GM19328 (cell line): ENCODE measurements at regions not wholly inside any gene's neighbourhood (a gene's known extent, or its start where the extent isn't known, plus 50 kb on each side); places are given as distances from the start of the nearest gene placed in this dataset.

ENCODE experiments used
- ATAC-seq: cut with Tn5 transposase; IDR thresholded peaks from one replicate; pipeline ENCODE4 v1.9.1; 2021; ENCODE audit warnings: mild to moderate bottlenecking, moderate library complexity; ENCODE audit not compliant: unreplicated experiment

- no peak for ATAC-seq
Measured at GRCh38 chr4:115376866-115377265, 263.4 kb upstream of the NDST4 start.

DNA sequence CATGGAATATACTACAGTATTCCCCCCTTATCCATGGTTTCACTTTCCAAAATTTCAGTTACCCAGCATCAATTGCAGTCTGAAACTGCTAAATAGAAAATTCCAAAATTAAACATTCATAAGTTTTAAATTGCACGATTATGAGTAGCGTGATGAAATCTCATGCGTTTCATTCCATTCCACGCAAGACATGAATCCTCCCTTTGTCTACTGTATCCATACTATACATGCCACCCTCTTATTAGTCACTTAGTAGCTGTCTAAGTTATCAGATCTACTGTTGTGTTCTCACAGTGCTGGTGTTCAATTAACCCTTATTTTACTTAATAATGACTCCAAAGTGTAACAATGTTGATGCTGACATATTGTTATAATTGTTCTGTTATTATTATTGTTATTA lies 261.2 kb upstream of the NDST4 start:
- ATAC-seq: no peak

DNA sequence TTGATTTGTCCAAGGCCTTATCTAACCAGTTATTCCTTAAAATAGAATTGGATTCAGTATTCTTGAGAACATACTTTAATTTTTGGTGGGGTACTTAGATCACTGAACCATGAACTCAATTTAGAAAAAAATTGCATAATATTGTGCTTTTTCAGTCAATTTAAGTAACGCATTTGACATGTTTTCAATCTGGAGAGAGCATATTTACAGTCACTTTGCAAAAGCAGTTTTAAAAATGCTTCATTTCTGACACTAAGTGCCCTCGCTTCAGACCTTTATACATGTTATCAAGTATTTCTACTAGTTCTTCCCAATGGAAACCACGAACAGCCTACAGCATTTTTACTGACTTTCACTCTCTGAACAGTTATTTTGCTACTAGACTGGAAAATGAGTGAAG lies 257.1 kb upstream of the NDST4 start:
- ATAC-seq: no peak

DNA sequence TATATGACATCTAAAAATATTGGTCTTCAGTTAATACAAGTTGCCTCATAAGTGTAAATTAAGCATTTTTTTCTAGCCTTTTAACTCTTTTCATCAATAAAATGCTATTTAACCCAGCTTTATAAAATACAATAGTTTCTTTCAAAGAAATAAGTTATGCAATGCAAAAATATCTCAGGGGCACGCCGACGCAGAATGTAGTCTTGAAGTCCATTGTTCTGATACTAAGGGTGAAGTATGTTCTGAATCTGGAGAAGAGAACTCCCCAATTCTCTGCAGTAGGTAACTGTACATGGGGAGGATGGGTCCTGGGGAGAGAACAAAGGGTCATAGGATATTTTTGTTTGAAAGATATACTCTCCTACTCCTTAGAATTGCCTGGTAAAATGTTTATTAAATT lies 256.6 kb upstream of the NDST4 start:
- ATAC-seq: no peak

DNA sequence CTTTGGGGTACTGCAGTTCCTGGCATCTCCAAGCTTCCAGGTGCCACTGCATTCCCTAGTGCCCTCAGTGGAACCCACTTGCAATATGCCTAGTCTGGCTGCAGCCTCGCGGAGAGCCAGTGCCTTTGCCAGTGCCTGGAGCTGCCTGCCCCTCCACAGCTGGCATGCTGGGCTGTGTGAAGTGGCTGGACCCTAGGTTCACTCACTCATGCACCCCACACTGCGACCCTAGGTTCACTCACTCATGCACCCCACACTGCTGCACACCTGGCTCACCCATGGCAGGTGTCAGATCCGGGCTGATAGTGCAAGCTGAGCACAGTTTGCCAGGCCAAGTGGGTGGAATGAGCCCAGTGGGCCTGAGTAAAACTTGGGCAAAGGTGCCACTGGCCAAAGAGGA lies 253.0 kb upstream of the NDST4 start:
- ATAC-seq: no peak

DNA sequence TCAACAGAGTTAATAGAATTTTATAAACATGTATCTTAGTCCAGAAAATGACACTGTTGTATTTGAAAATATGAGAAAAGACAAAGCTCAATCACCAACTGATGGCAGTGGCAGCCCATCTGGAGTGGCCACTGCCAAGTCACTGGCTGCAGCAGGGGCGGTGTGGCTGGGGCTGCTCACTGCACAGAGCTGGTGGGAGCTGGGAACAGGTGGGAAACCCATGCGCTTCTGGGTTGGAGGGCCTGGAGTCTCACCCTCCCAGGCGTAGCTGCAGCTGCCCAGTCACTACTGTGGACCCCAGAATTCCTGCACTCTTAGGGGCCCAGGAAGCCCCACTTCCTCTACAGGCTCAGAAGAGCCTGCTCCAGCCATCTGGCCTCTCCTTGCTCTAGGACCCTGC lies 251.8 kb upstream of the NDST4 start:
- no peak for ATAC-seq

DNA sequence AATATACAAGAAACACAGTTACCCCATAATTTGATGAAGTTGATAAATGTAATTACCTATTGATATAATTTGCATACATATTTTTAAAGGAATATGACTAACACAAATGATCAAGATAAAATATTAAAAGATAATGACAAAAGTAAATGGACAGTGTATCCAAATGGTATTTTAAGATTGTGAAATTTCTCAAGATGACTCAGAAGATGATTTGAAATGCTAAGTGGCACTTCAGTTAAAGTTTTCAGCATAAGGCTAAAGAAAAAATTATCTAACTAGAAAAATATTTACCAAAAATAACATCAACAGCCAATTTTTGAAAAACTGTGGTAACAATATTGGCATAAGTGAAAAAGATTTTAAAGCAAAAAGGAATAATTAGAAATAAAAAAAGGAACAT lies 248.4 kb upstream of the NDST4 start:
- ATAC-seq: no peak

DNA sequence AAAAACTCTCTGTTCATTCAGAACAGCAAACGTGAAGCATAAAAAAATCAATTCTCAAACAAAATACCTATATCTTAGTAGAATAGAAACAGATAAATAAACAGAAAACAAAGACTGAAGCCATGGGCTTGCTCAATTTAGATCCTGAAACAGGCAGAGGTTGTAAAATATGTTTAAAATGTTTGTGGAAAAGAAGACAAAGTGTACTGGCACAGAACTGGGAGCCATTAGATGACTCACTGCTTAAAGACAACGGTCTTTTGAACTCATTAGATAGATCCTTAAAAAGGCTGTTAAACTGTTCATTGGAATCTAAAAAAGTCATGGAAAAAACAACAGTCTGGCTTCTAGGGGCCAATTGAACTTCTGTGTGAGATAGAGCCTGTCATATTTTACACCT lies 247.0 kb upstream of the NDST4 start:
- ATAC-seq: no peak

GRCh38 chr4:115357776-115358175 lies 244.4 kb upstream of the NDST4 start:
- no peak for ATAC-seq

DNA sequence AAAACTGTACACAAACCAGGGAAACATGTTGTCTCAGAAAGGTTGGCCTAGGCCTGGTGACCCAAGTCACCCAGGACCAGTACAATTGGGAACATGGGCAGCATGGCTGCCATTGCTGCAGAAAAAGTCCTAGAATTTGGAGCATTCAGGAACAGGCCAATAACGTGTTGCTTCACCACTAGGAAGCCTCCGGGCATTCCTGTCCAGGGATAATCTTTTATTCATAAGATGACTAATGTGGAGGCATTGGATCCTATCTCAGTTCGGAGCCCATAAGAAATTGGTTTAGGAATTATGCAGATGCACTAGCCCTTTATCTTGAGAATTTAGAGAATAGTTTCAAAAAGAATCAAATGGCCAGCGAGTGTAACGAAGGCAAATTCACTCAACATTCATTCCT lies 242.8 kb upstream of the NDST4 start:
- ATAC-seq: no peak

DNA sequence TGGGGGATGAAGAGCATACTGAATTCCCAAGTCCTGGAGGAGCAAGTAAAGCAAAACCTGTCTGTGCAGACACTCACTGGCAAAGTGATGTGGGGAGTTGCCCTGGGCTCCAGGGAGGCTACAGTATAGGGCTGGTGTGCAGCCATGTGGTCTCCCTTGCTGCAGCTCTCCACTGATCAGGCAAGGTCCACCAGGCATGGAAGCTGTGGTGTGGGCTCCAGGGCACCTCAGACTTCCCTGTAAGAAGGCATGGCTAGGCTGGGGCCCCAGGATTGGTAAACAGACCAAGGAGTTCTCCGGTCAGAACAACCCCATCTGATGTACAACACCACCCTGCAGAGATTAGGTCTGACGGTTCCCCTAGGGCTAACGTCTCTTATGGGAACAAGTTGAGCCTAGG lies 241.9 kb upstream of the NDST4 start:
- ATAC-seq: no peak

- no peak for ATAC-seq
Measured at GRCh38 chr4:115353370-115353769, 239.9 kb upstream of the NDST4 start.

DNA sequence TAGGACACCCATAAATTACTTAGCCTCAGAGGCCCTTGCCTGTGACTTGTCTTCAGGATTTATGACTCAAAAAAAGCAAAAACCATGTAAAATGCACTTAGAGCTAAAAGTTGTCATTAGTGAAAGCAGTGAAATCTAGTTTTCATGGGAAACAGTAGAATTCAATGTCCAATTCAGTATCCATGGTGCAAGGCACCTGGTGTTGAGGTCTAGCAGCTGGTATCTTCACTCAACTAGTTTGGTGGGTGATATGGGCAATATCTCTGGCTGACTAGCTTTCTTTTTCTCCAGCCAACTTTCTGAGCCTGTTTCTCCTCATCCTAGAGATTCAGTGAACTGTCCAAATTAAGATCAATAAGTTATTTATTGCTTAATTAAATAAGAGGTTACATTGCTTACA lies 229.8 kb upstream of the NDST4 start:
- no peak for ATAC-seq

GRCh38 chr4:115334736-115335411 lies 221.5 kb upstream of the NDST4 start:
- no peak for ATAC-seq

DNA sequence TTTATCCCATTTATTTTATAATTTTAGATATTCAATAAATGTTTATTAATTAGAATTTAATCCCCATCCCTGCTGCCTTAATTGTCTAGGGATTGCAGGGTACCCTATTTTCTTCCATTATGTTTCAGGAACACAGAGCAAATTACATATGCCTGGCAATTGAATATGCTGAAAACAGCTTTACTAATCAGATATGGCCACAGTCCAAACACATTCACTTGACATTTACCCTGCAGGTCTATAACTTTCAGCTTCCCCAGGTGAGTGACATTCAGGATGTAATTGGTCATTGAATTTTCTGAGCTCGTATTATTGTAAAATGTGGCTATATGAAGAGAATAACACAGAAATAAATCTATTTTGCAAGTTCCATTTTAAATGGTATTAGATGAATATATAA lies 218.7 kb upstream of the NDST4 start:
- ATAC-seq: no peak

DNA sequence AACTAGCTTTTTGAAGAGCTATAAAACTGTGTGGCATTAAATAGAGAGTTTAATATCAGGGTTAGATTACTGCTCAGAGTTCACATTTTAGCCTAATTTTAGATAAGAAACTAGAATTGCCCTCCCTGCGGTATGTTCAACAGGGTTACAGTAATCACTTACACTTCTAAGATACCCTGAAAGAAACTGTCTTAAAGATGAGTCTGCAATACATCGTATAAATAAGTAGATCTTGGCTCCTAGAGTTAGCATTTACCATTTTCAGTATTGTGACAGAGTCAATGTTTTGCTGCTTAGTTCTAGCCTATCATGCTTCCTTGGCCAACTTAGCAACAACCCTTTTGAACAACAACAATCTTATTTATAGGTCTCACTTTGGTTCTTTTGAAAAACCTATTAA lies 217.8 kb upstream of the NDST4 start:
- ATAC-seq: no peak

GRCh38 chr4:115325836-115326235 lies 212.4 kb upstream of the NDST4 start:
- ATAC-seq: no peak

DNA sequence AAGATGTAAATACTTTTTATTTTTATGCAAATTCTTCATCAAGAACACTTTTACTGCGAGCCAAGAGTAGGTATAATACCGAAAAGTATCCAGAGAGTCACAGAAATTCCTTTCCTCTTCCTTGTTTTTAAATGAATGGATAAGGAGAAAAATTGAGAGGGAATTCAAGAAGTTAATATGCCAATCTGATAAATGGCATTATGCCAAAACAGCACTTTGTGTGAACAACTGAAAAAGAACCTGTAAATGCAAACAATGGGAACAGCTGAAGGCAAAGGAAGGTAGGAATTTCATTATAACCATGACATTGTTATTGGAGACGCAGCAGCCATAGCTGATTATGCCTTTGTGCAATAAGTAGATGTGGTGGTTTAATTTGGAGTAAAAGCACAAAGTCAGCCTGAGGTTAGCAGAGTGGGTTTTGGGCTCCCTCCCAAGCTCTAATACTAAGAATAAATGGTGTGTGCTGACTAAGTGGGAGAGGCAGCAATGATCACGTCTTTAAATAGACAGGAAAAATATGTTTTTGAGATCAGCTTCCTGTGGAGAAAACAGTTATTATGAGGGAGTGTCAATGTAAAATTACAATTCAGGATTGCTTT lies 209.8 kb upstream of the NDST4 start:
- ATAC-seq: no peak

DNA sequence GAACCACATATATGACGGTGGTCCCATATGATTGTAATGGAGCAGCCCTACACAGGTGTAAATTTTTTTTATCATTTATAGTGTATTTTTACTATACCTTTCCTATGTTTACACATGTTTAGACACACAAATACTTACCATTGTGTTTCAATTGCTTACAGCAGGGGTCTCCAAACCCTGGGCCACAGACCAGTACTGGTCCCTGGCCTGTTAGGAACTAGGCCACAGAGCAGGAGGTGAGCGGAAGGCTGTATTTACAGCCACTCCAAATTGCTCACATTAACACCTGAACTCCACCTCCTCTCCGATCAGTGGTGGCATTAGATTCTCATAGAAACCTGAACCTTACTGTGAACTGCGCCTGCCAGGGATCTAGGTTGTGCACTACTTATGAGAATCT lies 201.8 kb upstream of the NDST4 start:
- ATAC-seq: no peak

DNA sequence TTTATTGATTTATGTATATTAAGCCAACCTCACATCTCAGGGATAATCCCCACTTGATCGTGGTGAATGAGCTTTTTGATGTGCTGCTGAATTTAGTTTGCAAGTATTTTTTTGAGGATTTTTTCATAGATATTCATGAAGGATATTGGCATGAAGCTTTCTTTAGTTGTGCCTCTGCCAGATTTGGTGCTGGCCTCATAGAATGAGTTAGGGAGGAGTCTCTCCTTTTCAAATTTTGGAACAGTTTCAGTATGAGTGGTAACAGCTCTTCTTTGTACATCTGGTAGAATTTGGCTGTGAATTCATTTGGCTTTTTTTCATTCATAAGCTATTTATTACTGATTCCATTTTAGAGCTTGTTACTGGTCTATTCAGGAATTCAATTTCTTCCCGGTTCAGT lies 197.2 kb upstream of the NDST4 start:
- no peak for ATAC-seq

DNA sequence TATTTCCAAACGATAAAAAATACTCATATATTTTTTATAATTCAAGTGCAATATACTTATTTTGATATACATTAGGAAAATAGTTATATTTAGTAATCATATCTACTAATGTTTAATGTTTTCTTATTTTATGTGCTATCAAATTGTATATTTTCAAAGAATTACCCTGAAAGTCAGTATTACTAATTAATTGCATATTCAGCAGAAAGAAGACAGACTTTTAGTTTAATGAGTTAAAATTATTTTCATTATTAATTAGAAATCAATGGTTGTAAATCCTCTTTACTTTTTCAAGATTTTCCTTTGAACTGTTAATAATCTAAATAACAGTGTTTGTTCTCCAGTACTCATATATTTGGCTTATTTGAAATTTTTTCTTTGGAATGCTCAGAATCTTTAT lies 181.3 kb upstream of the NDST4 start:
- no peak for ATAC-seq

GRCh38 chr4:115293093-115293462 lies 179.7 kb upstream of the NDST4 start:
- no peak for ATAC-seq
